NCI-H1092 (cell line): ENCODE measurements at regions not wholly inside any gene's neighbourhood (a gene's known extent, or its start where the extent isn't known, plus 50 kb on each side); places are given as distances from the start of the nearest gene placed in this dataset.
"Not testable (repeated sequence)": the region's sequence is repeated elsewhere in the genome, so short reads cannot be mapped to it uniquely, and the experiment has no call there.

Experiments used
- DNase-seq: peaks from one replicate; lab custom pipeline; 2025; lab: John Stamatoyannopoulos, UW

- DNase-seq = no peak
These were observed 118.7 kb downstream of the BEND2 start for GRCh38 chrX:18102006-18102405.

- DNase-seq = no peak
These were observed 119.6 kb downstream of the BEND2 start for GRCh38 chrX:18101087-18101486.

DNA sequence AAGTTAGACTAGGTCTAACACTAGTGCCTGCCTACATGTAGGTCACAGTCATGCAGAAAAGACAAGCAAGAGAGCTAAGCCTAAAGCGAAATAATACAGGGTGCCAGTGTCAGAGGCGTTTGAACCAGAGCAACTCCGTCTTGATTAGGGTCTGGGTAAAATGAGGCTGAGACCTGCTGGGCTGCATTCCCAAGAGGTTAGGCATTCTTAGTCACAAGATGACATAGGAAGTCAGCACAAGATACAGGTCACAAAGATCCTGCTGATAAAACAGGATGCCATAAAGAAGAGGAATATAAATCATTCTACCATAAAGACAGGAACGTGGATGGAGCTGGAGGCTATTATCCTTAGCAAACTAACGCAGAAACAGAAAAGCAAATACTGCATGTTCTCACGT is 120.9 kb downstream of the BEND2 start:
- no peak for DNase-seq

- DNase-seq = no peak
These were observed 121.9 kb downstream of the BEND2 start for GRCh38 chrX:18098763-18099162.

DNA sequence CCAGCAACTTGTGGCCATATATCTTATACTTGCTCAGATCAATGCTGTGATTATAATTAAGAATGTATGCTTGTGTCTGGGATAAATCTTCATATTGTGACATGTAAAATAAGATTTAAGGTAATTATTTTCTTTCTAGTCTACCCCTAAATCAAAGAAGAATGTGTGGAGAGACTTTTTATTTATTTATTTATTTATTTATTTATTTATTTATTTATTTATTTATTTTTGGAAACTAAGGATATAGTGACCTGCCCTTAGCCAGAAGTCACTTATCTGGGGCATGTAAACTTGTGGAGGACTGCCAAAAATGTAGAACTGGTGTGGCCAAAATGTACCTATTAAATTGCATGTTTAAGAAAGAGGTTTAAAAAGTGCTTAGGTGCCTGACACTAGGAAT is 144.3 kb downstream of the BEND2 start:
- no peak for DNase-seq

DNA sequence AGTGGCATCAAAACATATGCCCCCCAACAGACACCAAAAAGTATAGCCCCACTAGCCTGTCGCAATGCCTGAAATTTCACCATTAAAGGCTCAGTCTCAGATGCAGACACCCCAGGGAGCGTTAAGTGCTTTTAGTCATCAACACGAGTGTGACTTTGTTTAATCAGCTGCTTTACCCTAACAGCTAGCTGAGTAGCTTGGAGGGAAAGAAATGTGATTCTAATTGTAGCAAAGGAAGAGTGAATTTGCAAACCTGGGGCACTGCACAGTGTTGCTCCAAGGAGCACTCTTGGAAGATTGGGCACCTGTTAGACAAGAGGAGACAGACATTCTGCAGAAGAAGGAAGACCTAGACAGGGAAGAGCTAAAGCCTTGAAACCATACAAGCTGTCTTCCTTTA is 145.1 kb downstream of the BEND2 start:
- peak; percentile 93 for DNase-seq

DNA sequence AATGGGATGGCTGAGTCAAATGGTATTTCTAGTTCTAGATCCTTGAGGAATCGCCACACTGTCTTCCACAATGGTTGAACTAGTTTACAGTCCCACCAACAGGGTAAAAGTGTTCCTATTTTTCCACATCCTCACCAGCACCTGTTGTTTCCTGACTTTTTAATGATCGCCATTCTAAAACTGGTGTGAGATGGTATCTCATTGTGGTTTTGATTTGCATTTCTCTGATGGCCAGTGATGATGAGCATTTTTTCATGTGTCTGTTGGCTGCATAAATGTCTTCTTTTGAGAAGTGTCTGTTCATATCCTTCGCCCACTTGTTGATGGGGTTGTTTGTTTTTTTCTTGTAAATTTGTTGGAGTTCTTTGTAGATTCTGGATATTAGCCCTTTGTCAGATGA is 152.6 kb downstream of the BEND2 start:
- not testable (repeated sequence) for DNase-seq

GRCh38 chrX:18065956-18066355 is 154.7 kb downstream of the BEND2 start:
- no peak for DNase-seq

DNA sequence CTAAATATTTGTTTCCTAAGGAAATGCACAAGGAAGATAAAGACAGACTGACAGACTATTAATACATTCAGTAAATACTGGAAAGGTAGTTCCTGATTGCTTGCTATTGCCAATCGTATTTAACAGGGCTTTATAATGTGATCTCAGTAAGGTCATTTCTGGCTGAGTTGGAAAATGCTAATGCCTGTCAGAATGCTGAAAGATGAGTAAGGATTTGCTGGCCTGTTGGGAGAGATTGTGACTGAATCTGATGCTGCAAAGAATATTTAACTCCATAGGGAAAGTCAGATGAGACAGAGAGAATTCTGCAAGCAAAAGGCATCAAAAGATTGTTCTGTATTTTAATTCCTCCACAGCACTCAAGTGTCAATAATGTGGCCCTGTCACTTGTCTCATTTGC is 169.0 kb downstream of the BEND2 start:
- no peak for DNase-seq

- DNase-seq = no peak
These were observed 173.2 kb downstream of the BEND2 start for GRCh38 chrX:18047491-18047890.

- no peak for DNase-seq
These were observed 175.2 kb downstream of the BEND2 start for GRCh38 chrX:18045436-18045835.

- no peak for DNase-seq
These were observed 177.9 kb downstream of the BEND2 start for GRCh38 chrX:18042776-18043175.

GRCh38 chrX:18041656-18042055 is 179.0 kb downstream of the BEND2 start:
- no peak for DNase-seq

DNA sequence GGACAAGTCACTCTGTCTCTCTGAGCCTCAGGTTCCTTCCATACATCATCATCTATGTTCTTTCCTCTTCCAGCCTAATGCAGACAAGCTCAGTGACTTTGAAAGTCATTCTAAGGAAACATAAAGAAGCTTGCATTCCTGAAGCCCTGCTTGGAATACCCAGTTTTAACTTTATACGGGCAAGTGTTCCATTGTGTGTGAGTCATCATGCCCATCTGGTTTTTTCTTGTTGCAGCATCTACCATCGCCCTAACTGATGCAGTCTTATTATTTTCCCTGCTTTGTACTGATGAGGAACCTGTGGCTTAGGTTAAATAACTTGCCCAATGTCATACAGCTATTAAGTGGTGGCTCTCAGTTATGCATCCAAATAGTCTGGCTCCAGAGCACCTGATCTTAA is 177.9 kb upstream of the RAI2 start:
- no peak for DNase-seq

DNA sequence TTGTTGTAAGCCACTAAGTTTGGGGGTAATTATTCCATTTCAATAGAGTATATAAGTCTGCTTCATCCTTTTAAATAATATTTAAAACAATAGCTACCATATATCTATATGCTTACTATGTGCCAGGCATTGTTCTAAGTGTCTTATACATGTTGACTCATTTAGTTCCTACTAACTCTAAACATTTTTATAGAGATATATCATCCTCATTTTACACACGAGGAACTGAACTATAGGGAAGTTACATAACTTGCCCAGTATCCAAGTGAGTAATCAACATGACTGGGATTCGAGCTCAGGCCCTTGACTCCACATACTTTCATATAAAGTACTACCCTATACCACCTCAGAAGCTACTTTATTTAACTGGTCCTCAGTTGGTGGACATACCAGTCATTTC is 175.3 kb upstream of the RAI2 start:
- no peak for DNase-seq

DNA sequence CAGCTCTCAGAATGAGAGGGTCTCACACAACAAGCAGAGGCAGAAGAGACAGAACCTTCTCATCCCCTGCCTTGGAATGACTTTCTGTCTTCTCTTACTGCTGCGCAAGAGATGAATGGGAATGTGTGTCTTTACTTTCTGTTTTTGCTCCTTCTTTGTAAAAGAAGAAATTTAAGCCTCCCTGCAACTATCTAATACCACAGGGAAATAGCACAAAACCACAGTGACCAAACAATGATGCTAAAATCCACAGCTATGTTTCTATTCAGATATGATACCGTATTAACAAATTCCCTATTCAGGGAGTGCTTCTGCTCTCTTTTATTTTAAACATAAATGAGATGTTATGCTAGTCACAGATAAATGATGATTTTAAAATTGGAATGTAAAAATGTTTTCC is 173.8 kb upstream of the RAI2 start:
- DNase-seq = no peak

GRCh38 chrX:18034504-18034903 is 173.4 kb upstream of the RAI2 start:
- no peak for DNase-seq

- no peak for DNase-seq
These were observed 171.6 kb upstream of the RAI2 start for GRCh38 chrX:18032486-18033221.

GRCh38 chrX:18031726-18032375 is 170.8 kb upstream of the RAI2 start:
- DNase-seq = no peak

DNA sequence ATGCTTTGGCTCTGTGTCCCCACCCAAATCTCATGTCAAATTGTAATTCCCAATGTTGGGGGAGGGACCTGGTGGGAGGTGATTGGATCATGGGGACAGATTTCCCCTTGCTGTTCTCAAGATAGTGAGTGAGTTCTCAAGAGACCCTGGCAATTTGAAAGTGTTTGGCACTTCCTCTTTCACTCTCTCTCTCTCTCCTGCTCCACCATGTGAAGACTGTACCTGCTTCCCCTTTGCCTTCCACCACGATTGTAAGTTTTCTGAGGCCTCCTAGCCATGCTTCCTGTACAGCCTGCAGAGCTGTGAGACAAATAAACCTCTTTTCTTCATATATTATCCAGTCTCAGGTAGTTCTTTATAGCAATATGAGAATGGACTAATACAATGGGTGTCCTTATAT is 169.6 kb upstream of the RAI2 start:
- DNase-seq = not testable (repeated sequence)

- DNase-seq = no peak
These were observed 165.1 kb upstream of the RAI2 start for GRCh38 chrX:18026166-18026565.

DNA sequence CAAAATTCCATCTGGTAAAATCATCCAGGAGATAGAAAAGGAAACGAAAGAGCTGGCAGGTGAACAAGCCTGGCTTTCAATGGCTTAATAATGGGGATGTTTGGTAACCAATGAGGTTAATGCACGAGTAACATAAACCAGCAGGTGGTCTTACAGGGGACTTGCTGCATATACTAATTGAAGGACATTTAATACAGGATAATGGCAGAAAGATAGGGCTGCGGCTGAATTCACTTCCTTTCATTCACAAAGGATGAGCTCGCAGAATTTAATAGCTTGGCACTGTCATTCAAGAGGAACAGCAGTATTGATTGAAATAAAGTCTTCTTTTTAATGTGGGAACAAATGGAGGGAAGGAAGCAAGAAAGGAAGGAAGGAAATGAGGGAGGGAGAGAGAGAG is 156.3 kb upstream of the RAI2 start:
- peak; percentile 85 for DNase-seq

DNA sequence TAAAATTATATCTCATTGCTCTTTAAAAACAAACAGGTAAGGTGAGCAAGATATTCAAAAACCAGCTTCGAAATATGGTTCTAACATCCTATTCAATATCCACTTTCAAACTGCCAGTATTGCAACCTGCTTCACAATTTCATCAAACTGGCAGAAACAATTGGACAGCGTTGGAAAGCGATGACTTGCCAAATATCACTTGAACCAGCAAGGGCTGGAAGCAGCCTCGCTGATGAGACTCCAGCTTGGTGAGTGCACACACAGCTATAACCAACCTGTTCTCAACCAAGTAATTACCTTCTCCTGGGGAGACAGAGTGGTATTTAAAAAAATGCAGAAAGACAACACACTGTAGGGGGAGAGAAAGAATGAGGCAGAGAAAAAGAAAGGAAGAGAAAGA is 155.8 kb upstream of the RAI2 start:
- DNase-seq = peak; percentile 43

DNA sequence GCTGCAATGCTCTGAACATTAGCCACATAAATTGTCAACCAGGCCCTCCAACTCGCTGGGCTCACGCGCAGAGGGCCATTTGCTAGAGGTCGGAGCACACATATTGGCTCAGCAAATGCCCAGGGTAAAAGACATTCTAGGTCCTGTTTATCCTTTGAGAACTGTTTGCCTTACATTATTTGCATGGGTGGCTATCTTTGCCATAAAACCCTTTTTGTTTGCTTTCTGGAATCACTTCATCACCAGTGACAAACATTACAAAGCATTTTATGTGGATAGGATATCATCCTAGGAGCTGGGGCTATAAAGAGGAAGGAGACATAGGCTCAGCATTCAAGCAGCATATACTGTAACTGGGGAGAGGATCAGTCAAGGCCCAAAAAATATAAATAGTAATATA is 149.2 kb upstream of the RAI2 start:
- DNase-seq = peak; percentile 72
